ENCODE measurements at regions not wholly inside any gene's neighbourhood (a gene's known extent, or its start where the extent isn't known, plus 50 kb on each side); places are given as distances from the start of the nearest gene placed in this dataset.

DNA sequence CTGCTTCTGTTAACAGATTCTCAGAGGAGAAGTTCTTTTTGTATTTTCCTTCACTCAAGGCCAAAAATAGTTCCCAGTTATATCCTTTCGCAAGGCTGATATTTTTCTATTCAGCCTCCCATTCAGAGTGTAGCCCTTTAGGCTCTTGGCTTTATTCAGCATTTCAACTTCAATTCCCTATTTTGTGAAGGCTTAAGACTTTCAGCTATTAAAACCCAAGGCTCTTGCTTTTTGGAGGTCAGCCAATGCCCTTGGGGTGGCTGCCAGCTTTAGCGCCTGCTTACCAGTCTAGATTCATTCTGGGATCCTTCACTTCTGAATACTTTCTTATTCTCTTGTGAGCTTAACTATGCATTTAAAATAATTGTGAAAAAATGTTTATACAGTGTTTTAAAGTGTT, 57.3 kb upstream of the ADGRA3 start:
- DNase-seq, result peak; percentile 20

GRCh38 chr4:22573641-22574040, 57.8 kb upstream of the ADGRA3 start:
- Histone ChIP-seq H3K27me3 (no peaks in the 10 kb centered on the region; the same call in 1 of the 2 replicates), H3K36me3 (no peaks in the 10 kb centered on the region), H3K4me3 (ENCODE audit: low read depth, low read length) (no peak overlapping the region), H3K4me1 (no peaks in the 10 kb centered on the region), H3K9me3 (no peaks in the 10 kb centered on the region)
- no peak for DNase-seq
- TF ChIP-seq, protein P1, sequence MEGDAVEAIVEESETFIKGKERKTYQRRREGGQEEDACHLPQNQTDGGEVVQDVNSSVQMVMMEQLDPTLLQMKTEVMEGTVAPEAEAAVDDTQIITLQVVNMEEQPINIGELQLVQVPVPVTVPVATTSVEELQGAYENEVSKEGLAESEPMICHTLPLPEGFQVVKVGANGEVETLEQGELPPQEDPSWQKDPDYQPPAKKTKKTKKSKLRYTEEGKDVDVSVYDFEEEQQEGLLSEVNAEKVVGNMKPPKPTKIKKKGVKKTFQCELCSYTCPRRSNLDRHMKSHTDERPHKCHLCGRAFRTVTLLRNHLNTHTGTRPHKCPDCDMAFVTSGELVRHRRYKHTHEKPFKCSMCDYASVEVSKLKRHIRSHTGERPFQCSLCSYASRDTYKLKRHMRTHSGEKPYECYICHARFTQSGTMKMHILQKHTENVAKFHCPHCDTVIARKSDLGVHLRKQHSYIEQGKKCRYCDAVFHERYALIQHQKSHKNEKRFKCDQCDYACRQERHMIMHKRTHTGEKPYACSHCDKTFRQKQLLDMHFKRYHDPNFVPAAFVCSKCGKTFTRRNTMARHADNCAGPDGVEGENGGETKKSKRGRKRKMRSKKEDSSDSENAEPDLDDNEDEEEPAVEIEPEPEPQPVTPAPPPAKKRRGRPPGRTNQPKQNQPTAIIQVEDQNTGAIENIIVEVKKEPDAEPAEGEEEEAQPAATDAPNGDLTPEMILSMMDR (IDR thresholded peaks at IDR 0.05; ENCODE audit: low read depth, low read length), result no peak

More for the DNA sequence above, 57.3 kb upstream of the ADGRA3 start:
- Histone ChIP-seq H3K36me3 (no peaks in the 10 kb centered on the region), H3K4me3 (ENCODE audit: low read depth, low read length) (no peak overlapping the region), H3K4me1 (no peaks in the 10 kb centered on the region), H3K27me3 (no peaks in the 10 kb centered on the region; the same call in 1 of the 2 replicates), H3K9me3 (no peaks in the 10 kb centered on the region)
- TF ChIP-seq, protein P1 (IDR thresholded peaks at IDR 0.05; ENCODE audit: low read depth, low read length), result no peak

DNA sequence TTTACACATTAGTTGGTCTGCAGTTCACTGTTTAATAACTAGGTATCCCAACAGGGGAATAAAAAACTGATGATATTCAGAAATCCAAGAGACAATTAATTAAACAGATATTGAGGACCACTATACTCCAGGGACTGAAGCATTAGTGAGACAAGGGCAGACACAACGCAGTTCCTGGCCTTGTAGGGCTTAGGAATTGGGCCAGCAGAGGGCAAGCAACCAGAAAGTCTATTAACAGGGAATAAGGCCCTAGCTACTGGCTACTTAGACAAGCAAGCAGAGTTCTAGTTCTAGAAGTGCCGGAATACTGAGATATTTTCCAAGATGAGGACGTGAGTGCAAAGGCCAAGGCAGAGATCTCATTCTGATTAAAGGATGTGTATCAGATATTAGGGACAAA, 58.6 kb upstream of the ADGRA3 start:
- TF ChIP-seq, protein P1 (IDR thresholded peaks at IDR 0.05; ENCODE audit: low read depth, low read length), result no peak
- H3K9me3 ChIP-seq, result no peaks in the 10 kb centered on the region
- no peaks in the 10 kb centered on the region; the same call in 1 of the 2 replicates for H3K27me3 ChIP-seq
- H3K4me3 ChIP-seq (ENCODE audit: low read depth, low read length), result no peak overlapping the region
- H3K4me1 ChIP-seq, result no peaks in the 10 kb centered on the region
- no peak for DNase-seq
- H3K36me3 ChIP-seq, result no peaks in the 10 kb centered on the region

DNA sequence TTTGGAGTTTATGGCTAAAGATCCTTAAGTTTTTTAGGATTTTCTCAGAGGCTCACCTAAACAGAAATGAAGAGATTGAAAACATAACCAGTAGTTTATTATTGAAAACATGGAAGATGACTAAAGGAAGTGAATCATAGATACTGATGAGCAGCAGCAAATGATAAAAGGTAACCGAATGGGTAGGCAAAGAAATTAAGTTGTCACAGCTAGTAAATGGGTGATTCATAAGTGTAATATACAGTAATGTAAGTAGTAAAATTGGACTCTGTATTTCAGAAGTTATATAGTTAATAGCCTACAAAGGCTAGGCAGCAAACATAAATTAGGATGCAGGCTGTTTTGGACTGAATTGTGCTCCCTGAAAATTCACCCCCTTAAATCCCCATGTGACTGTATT, 59.0 kb upstream of the ADGRA3 start:
- no peaks in the 10 kb centered on the region; the same call in 1 of the 2 replicates for H3K27me3 ChIP-seq
- H3K9me3 ChIP-seq, result no peaks in the 10 kb centered on the region
- no peaks in the 10 kb centered on the region for H3K36me3 ChIP-seq
- no peaks in the 10 kb centered on the region for H3K4me1 ChIP-seq
- TF ChIP-seq, protein P1 (IDR thresholded peaks at IDR 0.05; ENCODE audit: low read depth, low read length), result no peak
- DNase-seq, result no peak
- no peak overlapping the region for H3K4me3 ChIP-seq (ENCODE audit: low read depth, low read length)

GRCh38 chr4:22587253-22587652, 71.4 kb upstream of the ADGRA3 start:
- H3K27me3 ChIP-seq, result no peaks in the 10 kb centered on the region
- H3K4me3 ChIP-seq (ENCODE audit: low read depth, low read length), result no peak overlapping the region
- TF ChIP-seq, protein P1 (IDR thresholded peaks at IDR 0.05; ENCODE audit: low read depth, low read length), result no peak
- no peaks in the 10 kb centered on the region for H3K9me3 ChIP-seq
- no peaks in the 10 kb centered on the region for H3K36me3 ChIP-seq
- no peaks in the 10 kb centered on the region for H3K4me1 ChIP-seq
- no peak for DNase-seq

DNA sequence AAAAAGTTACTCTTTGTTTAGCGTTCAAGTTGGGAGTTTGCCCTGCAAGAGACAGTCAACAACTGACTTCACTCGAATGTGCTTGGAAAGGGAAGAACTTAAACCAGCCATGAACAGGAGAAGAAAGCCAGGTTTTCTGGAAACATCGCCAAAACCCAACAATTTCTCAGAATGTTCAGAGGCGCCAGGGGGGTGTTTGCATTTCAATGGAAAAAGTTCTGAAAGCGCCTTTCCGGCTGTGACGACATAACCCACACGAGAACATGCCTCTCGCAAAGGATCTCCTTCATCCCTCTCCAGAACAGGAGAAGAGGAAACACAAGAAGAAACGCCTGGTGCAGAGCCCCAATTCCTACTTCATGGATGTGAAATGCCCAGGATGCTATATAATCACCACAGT, 78.1 kb upstream of the ADGRA3 start:
- Histone ChIP-seq H3K4me1 (no peaks in the 10 kb centered on the region), H3K9me3 (no peaks in the 10 kb centered on the region), H3K27me3 (no peaks in the 10 kb centered on the region), H3K4me3 (ENCODE audit: low read depth, low read length) (no peak overlapping the region), H3K36me3 (no peaks in the 10 kb centered on the region)
- DNase-seq, result no peak
- TF ChIP-seq, protein P1 (IDR thresholded peaks at IDR 0.05; ENCODE audit: low read depth, low read length), result no peak
